ENCODE measurements at regions not wholly inside any gene's neighbourhood (a gene's known extent, or its start where the extent isn't known, plus 50 kb on each side); places are given as distances from the start of the nearest gene placed in this dataset.
"Not testable (repeated sequence)": the region's sequence is repeated elsewhere in the genome, so short reads cannot be mapped to it uniquely, and the experiment has no call there.

DNA sequence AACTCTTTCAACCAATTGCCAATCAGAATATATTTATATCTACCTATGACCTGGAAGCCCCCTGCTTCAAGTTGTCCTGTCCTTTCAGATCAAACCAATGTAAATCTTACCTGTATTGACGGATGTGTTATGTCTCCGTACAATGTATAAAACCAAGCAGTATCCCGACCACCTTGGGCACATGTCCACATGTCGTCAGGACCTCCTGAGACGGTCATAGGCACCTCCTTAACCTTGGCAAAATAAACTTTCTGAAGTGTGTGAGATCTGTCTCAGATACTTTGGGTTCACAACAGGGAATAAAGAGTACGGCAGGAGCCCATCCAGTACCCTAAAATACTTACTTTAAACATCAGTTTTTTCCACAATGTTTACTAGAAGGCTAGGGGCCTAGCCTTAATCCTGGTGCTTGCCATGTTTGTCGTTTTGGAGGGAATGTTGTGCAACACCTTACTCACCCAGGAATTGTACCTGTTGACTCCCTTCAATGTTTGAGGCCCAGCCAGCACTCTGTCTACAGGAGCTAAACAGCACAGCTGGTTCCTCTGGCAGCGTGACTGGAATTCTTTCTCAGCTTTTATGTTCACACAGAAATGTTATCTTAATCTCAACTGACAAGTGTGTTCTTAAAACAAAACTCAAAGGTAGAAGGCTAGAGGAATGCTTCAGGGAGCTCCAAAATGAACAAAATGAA lies 90.8 kb upstream of the USP25 start:
- DNase-seq, result no peak

DNA sequence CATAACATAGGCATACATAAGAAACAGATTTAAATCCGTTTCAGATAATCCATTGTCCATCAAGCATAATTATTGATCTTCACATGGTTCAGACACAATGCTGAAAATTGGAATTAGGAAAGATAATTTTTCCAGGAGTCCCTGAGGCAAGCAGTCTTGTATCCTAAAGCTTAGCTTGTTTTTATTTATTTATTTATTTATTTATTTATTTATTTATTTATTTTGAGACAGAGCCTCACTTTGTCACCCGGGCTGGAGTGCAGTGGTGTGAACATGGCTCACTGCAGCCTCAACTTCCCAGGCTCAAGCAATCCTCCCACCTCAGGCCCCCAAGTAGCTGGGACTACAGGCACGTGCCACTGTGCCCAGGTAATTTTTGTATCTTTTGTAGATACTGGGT lies 89.7 kb upstream of the USP25 start:
- not testable (repeated sequence) for DNase-seq

DNA sequence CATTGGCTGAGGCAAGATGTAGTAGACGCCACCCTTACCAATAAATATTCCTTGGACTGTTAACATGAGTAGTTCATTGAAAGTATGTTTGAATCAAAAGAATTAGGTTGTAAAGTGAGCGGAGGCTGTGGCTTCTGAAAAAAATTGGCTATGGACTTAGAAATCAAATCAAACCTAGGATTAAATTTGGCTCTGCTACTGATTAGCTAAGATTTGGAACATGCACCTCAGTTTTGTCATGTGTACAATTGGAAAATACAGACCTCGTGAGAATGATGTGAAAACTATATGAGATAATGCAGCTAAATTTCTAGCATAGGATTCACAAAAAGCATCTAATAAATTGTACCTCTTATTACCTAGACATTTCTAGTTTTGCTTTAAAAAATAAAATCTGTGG lies 85.3 kb upstream of the USP25 start:
- no peak for DNase-seq

GRCh38 chr21:15645830-15646229 lies 84.0 kb upstream of the USP25 start:
- no peak for DNase-seq

DNA sequence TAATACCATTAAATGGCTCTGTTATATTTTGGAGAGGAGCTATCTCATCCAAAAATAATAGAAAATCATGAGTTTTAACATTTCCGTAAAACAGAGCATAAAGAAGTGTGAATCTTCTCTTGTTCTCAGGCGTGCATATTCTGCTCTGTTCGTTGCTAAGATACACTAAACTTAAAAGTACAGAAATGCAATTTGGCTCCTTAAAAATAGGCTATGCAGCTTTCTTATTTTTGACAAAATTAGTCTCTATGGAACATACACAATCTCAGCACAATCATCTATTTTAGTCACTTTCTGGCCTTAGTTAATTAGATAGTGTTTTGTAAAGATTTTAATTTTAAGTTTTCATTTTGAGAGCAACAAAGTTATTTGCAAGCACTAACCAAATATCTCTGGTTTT lies 79.0 kb upstream of the USP25 start:
- DNase-seq, result no peak

DNA sequence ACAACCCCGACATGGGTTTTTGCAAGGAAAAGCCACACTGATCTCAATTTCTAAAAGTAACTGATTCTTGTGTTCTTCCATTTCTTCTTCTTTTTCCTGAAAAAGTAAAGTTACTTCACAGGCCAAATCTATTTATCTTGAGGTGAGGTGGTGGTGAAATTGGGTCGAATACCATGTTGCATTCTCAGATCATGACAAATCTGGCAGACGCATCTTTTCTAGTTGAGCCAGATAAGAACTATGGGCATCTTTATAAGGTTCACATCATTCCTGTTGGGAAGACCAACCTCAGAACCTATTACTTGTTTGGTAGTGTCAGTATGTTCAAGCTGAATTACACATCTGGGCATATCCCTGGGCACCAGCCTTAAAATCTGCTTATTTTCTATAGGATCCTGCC lies 78.6 kb upstream of the USP25 start:
- DNase-seq, result no peak

DNA sequence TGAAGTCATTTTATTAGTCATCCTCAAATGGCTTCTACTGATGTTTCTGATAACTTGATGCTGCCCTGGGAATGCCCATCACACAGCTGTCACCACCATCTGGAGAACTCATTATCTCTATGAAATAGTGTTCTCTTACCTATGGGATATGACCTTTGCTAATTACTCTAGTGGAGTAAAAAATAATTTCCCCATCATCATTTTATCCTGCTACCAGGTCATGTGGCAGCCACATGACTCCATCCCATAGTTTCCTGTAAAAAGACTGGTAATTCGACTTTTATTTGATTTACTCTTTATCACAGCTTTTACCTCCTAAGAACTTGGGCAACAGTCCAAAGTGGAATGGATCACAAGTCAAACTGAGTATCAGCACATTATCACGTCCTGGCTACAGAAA lies 76.1 kb upstream of the USP25 start:
- DNase-seq, result no peak

DNA sequence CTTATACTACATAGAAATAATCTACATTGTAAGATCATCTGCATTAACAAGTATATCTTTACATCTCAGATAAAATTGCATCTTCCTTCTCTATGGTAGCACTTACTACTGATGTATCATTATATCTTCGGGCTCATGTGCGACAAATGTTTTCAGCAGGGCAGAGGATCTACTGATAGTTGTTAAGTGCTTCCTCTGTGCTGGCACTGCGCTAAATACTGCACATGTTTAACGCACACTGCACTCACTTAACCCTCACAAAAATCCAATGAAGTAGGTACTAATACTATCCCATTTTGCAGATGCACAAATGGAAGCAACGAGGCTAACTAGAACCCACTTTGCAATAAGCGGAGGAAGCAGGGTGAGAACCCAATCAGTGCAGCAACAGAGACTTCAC lies 75.6 kb upstream of the USP25 start:
- DNase-seq, result no peak

DNA sequence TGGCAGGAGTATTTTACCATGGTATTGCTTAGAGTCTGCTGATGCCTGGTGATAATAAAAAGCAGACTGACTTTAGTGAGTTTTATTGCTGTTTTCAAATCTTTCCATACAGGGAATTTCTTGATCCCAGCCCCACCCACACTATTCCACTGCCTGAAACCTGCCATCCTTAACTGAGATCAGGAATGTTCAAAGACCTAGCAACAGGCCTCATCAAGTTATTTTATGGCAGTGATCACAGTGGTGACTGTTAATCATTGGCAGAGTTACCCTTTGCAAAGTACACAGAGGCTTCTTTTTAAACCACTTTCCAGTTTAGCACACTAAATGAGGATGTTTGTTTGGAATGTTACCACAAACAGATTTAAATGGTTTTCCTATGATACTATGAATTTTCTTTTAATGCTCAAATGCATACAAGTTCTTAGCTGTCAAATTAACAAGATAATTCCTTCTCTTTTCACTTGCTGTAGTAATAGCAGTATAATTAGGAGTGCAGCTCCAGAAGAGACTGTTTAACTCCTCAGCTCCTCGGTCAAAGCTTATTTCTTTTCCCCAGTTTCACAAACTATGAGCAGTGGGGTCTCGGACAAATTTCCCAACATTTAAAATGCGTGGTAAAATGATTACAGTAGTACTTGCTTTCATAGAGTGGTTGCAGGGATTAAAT lies 69.9 kb upstream of the USP25 start:
- no peak for DNase-seq

DNA sequence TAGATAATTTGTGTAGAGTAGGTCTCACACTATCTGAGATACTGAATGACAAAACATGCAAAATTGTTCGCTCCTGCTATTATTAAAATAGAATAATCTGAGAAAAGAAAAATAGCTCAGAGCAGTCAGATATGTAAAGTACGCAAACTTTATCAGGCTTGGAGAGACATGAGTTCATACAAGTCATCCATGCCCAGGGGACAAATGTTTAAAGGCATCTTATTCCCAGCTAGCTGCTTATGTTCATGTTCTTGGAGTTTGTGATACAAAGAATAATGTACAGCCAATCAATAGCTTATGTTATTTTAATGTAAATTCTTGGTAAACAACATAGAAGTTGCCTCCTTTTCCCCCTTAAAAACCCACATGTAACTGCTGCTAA lies 69.4 kb upstream of the USP25 start:
- no peak for DNase-seq

DNA sequence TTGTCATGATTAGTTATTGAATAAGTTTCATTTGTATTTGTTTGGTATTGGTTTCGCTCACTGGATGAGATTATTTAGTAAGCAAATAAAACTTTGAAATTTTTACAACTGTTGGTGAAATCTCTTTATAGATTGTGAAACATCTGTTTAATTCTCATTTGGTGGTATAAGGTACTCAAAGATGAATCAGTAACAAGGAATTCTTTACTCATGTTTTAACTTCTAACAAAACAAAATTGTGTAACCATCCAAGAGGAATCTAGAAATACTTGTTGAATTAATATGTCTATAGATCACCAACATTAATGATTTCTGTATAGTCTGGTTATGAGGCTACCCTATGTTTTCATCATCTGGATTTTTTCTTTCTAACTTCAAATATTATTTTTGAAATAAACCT lies 62.8 kb upstream of the USP25 start:
- DNase-seq, result no peak

DNA sequence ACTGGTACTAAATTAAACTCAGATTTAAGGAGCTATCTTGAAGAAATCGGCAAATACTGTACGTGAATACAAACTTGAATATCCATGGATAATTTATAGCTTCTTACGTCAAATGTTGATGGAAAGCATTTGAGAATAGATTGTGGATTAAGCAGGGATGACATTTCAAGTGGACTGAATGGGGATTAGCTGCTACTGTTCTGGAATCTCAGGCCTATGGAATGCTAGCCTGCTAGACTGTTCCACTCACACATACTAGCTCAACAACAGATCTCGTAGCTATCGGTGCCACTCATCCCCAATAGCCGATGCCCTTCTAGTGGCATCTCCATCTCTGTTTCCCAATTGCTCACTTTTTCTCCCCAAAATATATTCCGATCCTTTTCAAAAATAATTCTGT lies 62.0 kb upstream of the USP25 start:
- DNase-seq, result no peak

DNA sequence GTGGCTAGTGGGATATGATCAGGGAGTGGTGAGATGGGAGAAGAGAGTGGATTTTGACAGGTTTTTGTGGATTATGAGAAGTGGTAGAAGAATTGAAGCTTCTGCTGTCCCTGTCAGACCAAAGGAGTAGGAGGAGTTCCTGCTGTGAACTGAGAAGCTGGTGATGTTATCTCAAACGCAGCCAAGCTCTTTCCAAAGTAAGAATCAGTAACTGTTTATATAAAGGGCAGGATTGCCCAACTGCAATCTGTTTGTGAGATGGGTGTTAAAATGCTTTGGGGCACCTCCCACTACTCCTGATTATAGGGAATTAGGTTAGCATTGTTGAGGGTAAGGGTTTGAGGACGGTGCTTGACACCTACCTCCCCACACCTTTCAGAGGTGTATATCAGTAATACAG lies 60.5 kb upstream of the USP25 start:
- no peak for DNase-seq

- DNase-seq, result no peak
These were observed 58.6 kb upstream of the USP25 start for GRCh38 chr21:15671188-15671587.

GRCh38 chr21:15672578-15672977 lies 57.2 kb upstream of the USP25 start:
- DNase-seq, result not testable (repeated sequence)

GRCh38 chr21:15676935-15677334 lies 52.8 kb upstream of the USP25 start:
- DNase-seq, result no peak

DNA sequence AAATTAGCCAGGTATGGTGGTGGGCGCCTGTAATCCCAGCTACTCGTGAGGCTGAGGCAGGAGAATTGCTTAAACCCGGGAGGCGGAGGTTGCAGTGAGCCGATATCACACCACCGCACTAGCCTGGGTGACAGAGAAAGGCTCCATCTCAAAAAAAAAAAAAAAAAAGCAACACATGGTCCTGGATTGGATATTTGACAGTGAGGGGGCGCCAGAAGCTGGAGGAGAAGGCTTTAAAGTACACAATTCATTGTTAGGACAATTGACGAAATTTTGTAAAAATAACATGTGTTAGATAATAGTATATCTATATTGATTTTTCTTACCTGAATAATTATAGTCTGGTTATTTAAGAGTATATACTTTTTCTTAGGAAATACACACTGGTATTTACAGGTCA lies 50.2 kb upstream of the USP25 start:
- DNase-seq, result no peak
